CD14-positive monocyte (primary cell): ENCODE measurements at regions not wholly inside any gene's neighbourhood (a gene's known extent, or its start where the extent isn't known, plus 50 kb on each side); places are given as distances from the start of the nearest gene placed in this dataset.
A peak's percentile ranks its signal among the peaks of the same experiment; 100 is the strongest.

Source experiments
- DNase-seq, 3 donors: peaks; one replicate each; pipeline ENCODE4 v3.0.0-alpha.2; 2011 to 2022
- H2AFZ ChIP-seq: 2 replicates; pipeline ENCODE4 v1.6.0; 2012; ENCODE audit warnings: mild to moderate bottlenecking, low read depth, low read length, inconsistent platforms; ENCODE audit not compliant: insufficient read depth, poor library complexity, severe bottlenecking
- H3K27ac ChIP-seq, 2 donors: 1 replicate in 1 of 2; 2 replicates in 1 of 2; pipeline ENCODE4 v1.5.1; 2012 to 2013; ENCODE audit warnings: low read length in 2 of 2, control low read depth in 1 of 2, inconsistent platforms in 1 of 2, low read depth in 1 of 2, mild to moderate bottlenecking in 1 of 2
- H3K27me3 ChIP-seq, 2 donors: one replicate each; pipeline versions ENCODE4 v1.6.0 to v1.6.1; 2011 to 2013; ENCODE audit warnings: low read length in 2 of 2; ENCODE audit not compliant: control insufficient read depth in 2 of 2, insufficient read depth in 2 of 2
- H3K36me3 ChIP-seq, 2 donors: replicated peaks in 1 of 2; 1 replicate in 1 of 2; 2 replicates in 1 of 2; pipeline versions ENCODE4 v1.5.1 to v1.6.1; 2012 to 2013; ENCODE audit warnings: low read length in 2 of 2, control low read depth in 1 of 2, inconsistent platforms in 1 of 2, mild to moderate bottlenecking in 1 of 2; ENCODE audit not compliant: insufficient read depth in 2 of 2, control insufficient read depth in 1 of 2
- H3K4me1 ChIP-seq, 2 donors: 1 replicate in 1 of 2; 2 replicates in 1 of 2; pipeline versions ENCODE4 v1.5.1 to v1.6.1; 2012 to 2013; ENCODE audit warnings: low read length in 2 of 2, control low read depth in 1 of 2, inconsistent platforms in 1 of 2, mild to moderate bottlenecking in 1 of 2, moderate library complexity in 1 of 2; ENCODE audit not compliant: insufficient read depth in 2 of 2, control insufficient read depth in 1 of 2
- H3K4me2 ChIP-seq: replicated peaks from 2 replicates; pipeline ENCODE3; 2012; ENCODE audit warnings: low read length, moderate library complexity, mild to moderate bottlenecking; ENCODE audit not compliant: poor library complexity, severe bottlenecking; ENCODE audit errors: extremely low read depth
- H3K4me3 ChIP-seq, 3 experiments: fragments of 200-600 bp in 1 of 3; sonication (generic) in 1 of 3; replicated peaks in 1 of 3; 1 replicate in 2 of 3; 2 replicates in 1 of 3; pipeline ENCODE4 v1.5.1; 2011 to 2013; ENCODE audit warnings: low read length in 3 of 3, mild to moderate bottlenecking in 3 of 3, control low read depth in 2 of 3, low read depth in 2 of 3, inconsistent platforms in 1 of 3, moderate library complexity in 1 of 3
- H3K79me2 ChIP-seq: 2 replicates; pipeline ENCODE4 v1.6.0; 2012; ENCODE audit warnings: mild to moderate bottlenecking, control low read depth, inconsistent platforms, low read length, moderate library complexity; ENCODE audit not compliant: insufficient read depth
- H3K9ac ChIP-seq: 2 replicates; pipeline ENCODE4 v1.6.0; 2017; ENCODE audit warnings: low read length, mild to moderate bottlenecking; ENCODE audit not compliant: insufficient read depth, poor library complexity, severe bottlenecking
- H3K9me3 ChIP-seq, 2 donors: replicated peaks in 1 of 2; 1 replicate in 1 of 2; 2 replicates in 1 of 2; pipeline versions ENCODE4 v1.5.1 to v1.6.1; 2012 to 2013; ENCODE audit warnings: low read length in 2 of 2, control low read depth in 1 of 2; ENCODE audit not compliant: control insufficient read depth in 1 of 2, insufficient read depth in 1 of 2
- H4K20me1 ChIP-seq: 2 replicates; pipeline ENCODE4 v1.6.0; 2012; ENCODE audit warnings: mild to moderate bottlenecking, low read length, control low read depth, moderate library complexity; ENCODE audit not compliant: insufficient read depth
- H3K27ac Mint-ChIP-seq, 7 donors: one replicate each; pipeline ENCODE4 v1.8.0; 2020; ENCODE audit warnings: mild to moderate bottlenecking in 7 of 7, mixed read lengths in 7 of 7, moderate library complexity in 6 of 7, inconsistent platforms in 2 of 7
- H3K27me3 Mint-ChIP-seq, 3 donors: one replicate each; pipeline ENCODE4 v1.8.0; 2021 to 2022; ENCODE audit warnings: low read depth in 3 of 3, mild to moderate bottlenecking in 3 of 3, mixed read lengths in 3 of 3, moderate library complexity in 3 of 3, inconsistent platforms in 1 of 3
- H3K36me3 Mint-ChIP-seq, 2 donors: one replicate each; pipeline ENCODE4 v1.8.0; 2020; ENCODE audit warnings: mixed read lengths in 2 of 2, inconsistent platforms in 1 of 2, mild to moderate bottlenecking in 1 of 2
- H3K4me1 Mint-ChIP-seq: one replicate; pipeline ENCODE4 v1.8.0; 2020; ENCODE audit warnings: mild to moderate bottlenecking, mixed read lengths
- H3K4me3 Mint-ChIP-seq, 2 donors: one replicate each; pipeline ENCODE4 v1.8.0; 2020; ENCODE audit warnings: mild to moderate bottlenecking in 2 of 2, mixed read lengths in 2 of 2, moderate library complexity in 1 of 2
- H3K9me3 Mint-ChIP-seq, 7 donors: one replicate each; pipeline ENCODE4 v1.8.0; 2020 to 2022; ENCODE audit warnings: mixed read lengths in 7 of 7, mild to moderate bottlenecking in 6 of 7, moderate library complexity in 6 of 7, inconsistent platforms in 2 of 7
- WGBS: methylation state at CpG from one replicate; pipeline ENCODE4 v1.1.5; 2013; ENCODE audit warnings: missing lambda C conversion rate; ENCODE audit not compliant: insufficient coverage; 5-methylcytosine and 5-hydroxymethylcytosine counted together
- intact Hi-C, 2 donors: fragments of 100-400 bp; cut with micrococcal nuclease; formaldehyde crosslinking; loops; one replicate each; pipeline versions ENCODE4 v1.15.0 to v1.15.1; 2023
- TF ChIP-seq, protein P1 (sequence below): fragments of 200-600 bp; IDR thresholded peaks from one replicate; pipeline ENCODE4 v1.8.0; 2022; ENCODE audit warnings: antibody characterized with exemption, mild to moderate bottlenecking

DNA sequence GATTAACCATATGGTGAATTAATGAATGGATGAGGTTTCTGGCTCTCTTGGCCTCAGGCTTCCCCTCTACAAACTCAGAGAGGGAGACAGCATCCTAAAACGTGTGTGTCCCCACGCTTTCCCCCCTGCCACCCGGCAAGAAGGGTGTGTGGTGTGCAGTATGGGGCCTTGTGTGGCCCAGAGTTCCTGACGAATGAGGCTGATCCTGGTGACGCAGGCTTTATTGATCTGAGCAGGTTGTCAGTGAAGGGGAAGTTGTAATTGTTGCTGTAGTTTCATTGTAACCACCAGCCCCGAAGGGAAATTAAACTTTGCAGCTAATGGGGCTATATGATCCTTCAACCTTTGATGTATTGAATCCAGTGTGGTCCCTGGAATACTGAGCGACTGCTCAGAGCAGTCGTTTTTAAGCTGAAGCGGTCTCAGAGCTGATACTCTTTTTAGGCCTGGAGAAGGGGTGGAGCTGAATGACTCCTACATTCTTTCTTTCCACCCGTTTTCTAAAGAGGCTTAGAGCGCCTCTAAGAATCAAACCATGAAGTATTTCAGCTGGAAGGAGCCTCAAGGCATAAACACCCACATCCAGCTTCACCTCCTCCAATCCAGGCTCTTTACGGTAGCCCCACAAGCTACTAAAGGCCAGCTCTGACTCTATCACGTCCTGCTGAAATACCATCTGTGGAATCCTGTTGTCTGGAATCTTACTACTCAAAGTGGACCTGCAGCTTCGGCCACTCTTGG lies 284.7 kb downstream of the MIAT start:
- H3K36me3 ChIP-seq, result no peaks in the 10 kb centered on the region
- intact Hi-C loops, result no loop called here
- no peaks in the 10 kb centered on the region for H3K36me3 Mint-ChIP-seq
- H3K4me1 Mint-ChIP-seq, result no peaks in the 10 kb centered on the region
- H3K4me1 ChIP-seq, result no peaks in the 10 kb centered on the region
- WGBS, result 85% methylated on average over 7 of the region's 14 CpGs
- no peak overlapping the region for H3K4me3 Mint-ChIP-seq
- H3K9me3 Mint-ChIP-seq, result peaks cover 0 to 8% (median 3%) of the 10 kb centered on the region in 7 donors
- H2AFZ ChIP-seq, result no peak overlapping the region
- TF ChIP-seq, protein P1, sequence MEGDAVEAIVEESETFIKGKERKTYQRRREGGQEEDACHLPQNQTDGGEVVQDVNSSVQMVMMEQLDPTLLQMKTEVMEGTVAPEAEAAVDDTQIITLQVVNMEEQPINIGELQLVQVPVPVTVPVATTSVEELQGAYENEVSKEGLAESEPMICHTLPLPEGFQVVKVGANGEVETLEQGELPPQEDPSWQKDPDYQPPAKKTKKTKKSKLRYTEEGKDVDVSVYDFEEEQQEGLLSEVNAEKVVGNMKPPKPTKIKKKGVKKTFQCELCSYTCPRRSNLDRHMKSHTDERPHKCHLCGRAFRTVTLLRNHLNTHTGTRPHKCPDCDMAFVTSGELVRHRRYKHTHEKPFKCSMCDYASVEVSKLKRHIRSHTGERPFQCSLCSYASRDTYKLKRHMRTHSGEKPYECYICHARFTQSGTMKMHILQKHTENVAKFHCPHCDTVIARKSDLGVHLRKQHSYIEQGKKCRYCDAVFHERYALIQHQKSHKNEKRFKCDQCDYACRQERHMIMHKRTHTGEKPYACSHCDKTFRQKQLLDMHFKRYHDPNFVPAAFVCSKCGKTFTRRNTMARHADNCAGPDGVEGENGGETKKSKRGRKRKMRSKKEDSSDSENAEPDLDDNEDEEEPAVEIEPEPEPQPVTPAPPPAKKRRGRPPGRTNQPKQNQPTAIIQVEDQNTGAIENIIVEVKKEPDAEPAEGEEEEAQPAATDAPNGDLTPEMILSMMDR, result no peak
- H3K4me2 ChIP-seq, result no peak overlapping the region
- peak overlapping the region in 1 of 7 donors; percentile 46 for H3K27ac Mint-ChIP-seq
- no peak for DNase-seq
- peaks cover 2 to 9% (median 4%) of the 10 kb centered on the region in 3 donors for H3K27me3 Mint-ChIP-seq
- no peak overlapping the region for H3K9ac ChIP-seq
- no peak overlapping the region for H3K27ac ChIP-seq
- H3K4me3 ChIP-seq, result no peak overlapping the region
- no peaks in the 10 kb centered on the region for H3K79me2 ChIP-seq
- no peaks in the 10 kb centered on the region for H4K20me1 ChIP-seq
- H3K27me3 ChIP-seq, result no peaks in the 10 kb centered on the region
- H3K9me3 ChIP-seq, result no peaks in the 10 kb centered on the region

DNA sequence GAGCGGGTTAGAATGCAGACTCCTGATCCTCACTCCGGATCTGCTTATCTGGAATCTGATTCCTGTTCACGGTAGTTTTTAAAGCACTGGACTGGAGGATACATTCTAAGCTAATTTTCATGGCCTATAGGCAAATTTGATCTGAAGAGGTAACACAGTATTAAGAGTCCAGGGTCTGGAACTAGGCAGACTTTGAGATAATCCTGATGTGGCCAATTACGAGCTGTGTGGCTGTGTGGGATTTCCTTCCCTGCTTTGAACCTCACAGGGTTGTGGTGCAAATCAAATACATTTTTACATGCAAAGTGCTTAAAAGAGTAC lies 285.2 kb downstream of the MIAT start:
- peaks cover 0 to 3% (median 2%) of the 10 kb centered on the region in 7 donors for H3K9me3 Mint-ChIP-seq
- TF ChIP-seq, protein P1, result no peak
- H3K4me3 ChIP-seq, result no peak overlapping the region
- H3K27me3 ChIP-seq, result no peaks in the 10 kb centered on the region
- no peak overlapping the region for H3K27ac ChIP-seq
- H3K9me3 ChIP-seq, result no peaks in the 10 kb centered on the region
- H3K4me3 Mint-ChIP-seq, result no peak overlapping the region
- no peak overlapping the region for H2AFZ ChIP-seq
- H3K36me3 Mint-ChIP-seq, result no peaks in the 10 kb centered on the region
- WGBS, result 83% methylated on average over 4 of the region's 4 CpGs
- DNase-seq, result no peak
- H3K4me2 ChIP-seq, result no peak overlapping the region
- no peaks in the 10 kb centered on the region for H4K20me1 ChIP-seq
- no peak overlapping the region for H3K27ac Mint-ChIP-seq
- peaks cover 2 to 9% (median 4%) of the 10 kb centered on the region in 3 donors for H3K27me3 Mint-ChIP-seq
- intact Hi-C loops, result no loop called here
- no peaks in the 10 kb centered on the region for H3K4me1 Mint-ChIP-seq
- no peaks in the 10 kb centered on the region for H3K4me1 ChIP-seq
- no peaks in the 10 kb centered on the region for H3K79me2 ChIP-seq
- no peaks in the 10 kb centered on the region for H3K36me3 ChIP-seq
- no peak overlapping the region for H3K9ac ChIP-seq
